Suprapubic skin (tissue), 3 donors: ENCODE measurements at regions not wholly inside any gene's neighbourhood (a gene's known extent, or its start where the extent isn't known, plus 50 kb on each side); places are given as distances from the start of the nearest gene placed in this dataset.

Experiments
- EP300 ChIP-seq: sonication (generic); formaldehyde crosslinking; IDR thresholded peaks from one replicate; pipeline ENCODE4 v1.6.1; 2017; ENCODE audit warnings: antibody characterized with exemption
- POLR2A ChIP-seq, 2 donors: fragments of 450-650 bp; IDR thresholded peaks; one replicate each; pipeline ENCODE4 v1.6.1; 2017; ENCODE audit warnings: antibody characterized with exemption in 2 of 2, mild to moderate bottlenecking in 2 of 2, moderate library complexity in 2 of 2
- TF ChIP-seq, protein P1 (sequence below), 2 donors: fragments of 200-600 bp in 1 of 2; fragments of 450-650 bp in 1 of 2; sonication (generic) in 1 of 2; IDR thresholded peaks; one replicate each; pipeline ENCODE4 v1.5.1; 2016 to 2019; ENCODE audit warnings: antibody characterized with exemption in 2 of 2, mild to moderate bottlenecking in 1 of 2, moderate library complexity in 1 of 2

GRCh38 chr1:5389101-5389885 lies 602.9 kb downstream of the NPHP4 start:
- TF ChIP-seq, protein P1, sequence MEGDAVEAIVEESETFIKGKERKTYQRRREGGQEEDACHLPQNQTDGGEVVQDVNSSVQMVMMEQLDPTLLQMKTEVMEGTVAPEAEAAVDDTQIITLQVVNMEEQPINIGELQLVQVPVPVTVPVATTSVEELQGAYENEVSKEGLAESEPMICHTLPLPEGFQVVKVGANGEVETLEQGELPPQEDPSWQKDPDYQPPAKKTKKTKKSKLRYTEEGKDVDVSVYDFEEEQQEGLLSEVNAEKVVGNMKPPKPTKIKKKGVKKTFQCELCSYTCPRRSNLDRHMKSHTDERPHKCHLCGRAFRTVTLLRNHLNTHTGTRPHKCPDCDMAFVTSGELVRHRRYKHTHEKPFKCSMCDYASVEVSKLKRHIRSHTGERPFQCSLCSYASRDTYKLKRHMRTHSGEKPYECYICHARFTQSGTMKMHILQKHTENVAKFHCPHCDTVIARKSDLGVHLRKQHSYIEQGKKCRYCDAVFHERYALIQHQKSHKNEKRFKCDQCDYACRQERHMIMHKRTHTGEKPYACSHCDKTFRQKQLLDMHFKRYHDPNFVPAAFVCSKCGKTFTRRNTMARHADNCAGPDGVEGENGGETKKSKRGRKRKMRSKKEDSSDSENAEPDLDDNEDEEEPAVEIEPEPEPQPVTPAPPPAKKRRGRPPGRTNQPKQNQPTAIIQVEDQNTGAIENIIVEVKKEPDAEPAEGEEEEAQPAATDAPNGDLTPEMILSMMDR (IDR thresholded peaks at IDR 0.05) = no peak
- TF ChIP-seq EP300 (no peak), POLR2A (IDR thresholded peaks at IDR 0.05) (no peak)
